ENCODE measurements at regions not wholly inside any gene's neighbourhood (a gene's known extent, or its start where the extent isn't known, plus 50 kb on each side); places are given as distances from the start of the nearest gene placed in this dataset.

DNA sequence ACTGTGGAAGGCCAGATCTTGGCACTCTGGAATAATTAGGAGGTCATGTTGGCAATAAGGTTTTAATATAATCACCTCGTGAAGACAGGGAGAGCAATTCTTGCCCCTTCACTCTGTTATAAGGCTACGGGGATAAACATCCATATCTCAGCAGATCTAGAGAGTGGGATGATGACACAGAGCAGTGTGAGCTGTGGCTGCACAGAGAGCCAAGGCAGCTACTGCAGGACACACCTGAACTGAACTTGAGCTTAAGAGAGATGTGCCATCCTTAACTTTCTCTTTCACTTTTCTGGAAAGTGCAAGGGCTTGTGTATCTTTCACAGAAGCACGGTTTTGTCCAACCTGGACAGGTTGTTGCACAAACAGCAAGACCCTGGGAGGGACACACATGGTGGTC is 174.7 kb downstream of the GATA3 start:
- H3K4me3 ChIP-seq (ENCODE audit: low read length) = no peak overlapping the region
- TF ChIP-seq ZNF274 (IDR thresholded peaks at IDR 0.05; ENCODE audit: low read depth, low read length) = no peak

DNA sequence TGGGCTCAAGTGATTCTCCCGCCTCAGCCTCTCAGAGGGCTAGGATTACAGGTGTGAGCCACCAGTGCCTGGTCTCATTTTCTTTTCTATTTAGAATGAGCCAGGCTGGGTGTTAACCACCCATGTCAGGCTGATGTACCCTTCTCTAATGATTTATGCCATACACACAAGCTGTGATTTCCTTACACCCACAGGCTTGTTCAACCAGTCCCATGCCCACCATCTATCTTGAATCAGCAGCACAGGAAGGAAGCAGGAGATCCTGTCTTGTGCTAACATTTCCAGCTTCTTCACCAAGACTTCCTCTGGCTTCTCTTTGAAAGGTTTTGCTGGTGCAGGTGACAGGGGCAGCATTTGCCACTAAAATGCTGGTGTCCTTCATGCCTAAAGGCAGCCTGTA is 176.4 kb downstream of the GATA3 start:
- no peak overlapping the region for H3K4me3 ChIP-seq (ENCODE audit: low read length)
- TF ChIP-seq ZNF274 (IDR thresholded peaks at IDR 0.05; ENCODE audit: low read depth, low read length) = no peak

DNA sequence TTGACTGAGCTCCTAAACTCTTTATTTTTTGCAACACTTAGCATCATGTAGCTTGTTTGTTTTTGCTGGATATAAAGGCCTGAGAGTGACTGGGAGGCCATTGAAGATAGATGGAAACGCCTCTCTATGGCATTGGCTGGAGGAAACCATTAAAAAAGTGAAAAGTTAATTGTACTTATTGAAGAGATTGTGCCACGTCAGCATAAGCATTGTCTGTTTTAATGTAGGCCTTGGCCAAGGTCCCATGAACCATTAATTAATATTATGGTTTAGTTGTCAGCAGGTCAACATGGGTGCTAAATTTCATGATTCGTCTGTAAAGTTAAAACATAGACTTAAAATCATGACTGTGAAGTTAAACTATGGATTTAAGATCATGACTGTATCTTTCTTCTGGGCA is 178.6 kb downstream of the GATA3 start:
- H3K4me3 ChIP-seq (ENCODE audit: low read length) = no peak overlapping the region
- no peak for TF ChIP-seq ZNF274 (IDR thresholded peaks at IDR 0.05; ENCODE audit: low read depth, low read length)

DNA sequence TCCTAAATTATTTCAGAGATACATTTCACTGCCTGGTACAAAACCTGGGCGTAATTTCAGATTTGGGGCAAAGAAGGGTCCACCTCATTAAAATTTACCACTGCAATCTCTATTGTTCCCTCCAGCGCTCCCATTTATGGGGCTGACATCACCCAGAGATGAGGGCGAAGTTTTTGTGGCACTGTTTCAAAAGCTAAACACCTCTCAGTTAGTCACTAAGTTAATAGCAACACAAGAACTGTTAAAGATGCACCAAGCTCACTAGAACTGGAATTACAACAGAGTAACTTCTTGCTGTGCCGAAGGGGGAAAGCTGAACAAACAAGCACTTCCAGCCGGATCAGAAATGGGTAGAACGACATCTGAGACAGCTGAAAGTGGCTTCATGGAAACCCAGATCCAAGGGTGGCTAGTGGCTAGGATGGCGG is 179.4 kb downstream of the GATA3 start:
- TF ChIP-seq ZNF274 (IDR thresholded peaks at IDR 0.05; ENCODE audit: low read depth, low read length) = no peak
- H3K4me3 ChIP-seq (ENCODE audit: low read length) = no peak overlapping the region

DNA sequence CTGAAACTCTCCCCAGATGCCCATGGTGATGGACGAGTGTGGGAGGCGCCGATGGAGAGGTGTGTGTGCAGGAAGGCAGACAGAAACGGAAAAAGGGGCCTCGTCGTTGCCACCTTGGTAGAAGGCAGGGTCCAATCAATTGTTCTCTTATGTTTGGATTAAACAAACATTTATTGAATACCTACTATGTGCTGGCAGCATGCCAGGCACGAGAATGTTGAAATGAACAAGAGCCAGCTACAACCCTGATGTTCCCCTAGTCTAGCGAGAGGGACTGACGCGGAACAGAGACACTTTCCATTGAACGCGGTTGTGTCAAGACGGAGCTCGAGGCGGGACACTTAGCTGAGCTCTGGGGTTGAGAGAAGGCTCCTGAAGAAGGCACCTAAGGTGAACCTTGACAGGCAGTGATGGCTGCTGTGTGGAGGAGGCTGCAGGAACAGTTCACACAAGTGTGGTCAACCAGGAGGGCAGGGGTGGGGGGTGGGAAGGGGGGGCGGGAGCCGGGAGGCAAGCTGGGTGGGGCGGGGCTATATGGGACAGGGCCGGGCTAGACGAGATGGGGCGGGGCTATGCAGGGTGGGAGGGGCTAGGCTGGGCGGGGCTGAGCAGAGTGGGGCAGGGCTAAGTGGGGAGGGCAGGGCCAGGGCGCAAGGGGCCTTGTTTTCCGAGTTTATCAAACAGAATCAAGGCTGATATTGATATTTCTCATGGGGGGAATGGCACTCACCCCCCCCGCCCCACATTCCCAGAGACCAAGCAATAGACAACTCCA is 181.0 kb downstream of the GATA3 start:
- no peak for TF ChIP-seq ZNF274 (IDR thresholded peaks at IDR 0.05; ENCODE audit: low read depth, low read length)
- no peak overlapping the region for H3K4me3 ChIP-seq (ENCODE audit: low read length)

DNA sequence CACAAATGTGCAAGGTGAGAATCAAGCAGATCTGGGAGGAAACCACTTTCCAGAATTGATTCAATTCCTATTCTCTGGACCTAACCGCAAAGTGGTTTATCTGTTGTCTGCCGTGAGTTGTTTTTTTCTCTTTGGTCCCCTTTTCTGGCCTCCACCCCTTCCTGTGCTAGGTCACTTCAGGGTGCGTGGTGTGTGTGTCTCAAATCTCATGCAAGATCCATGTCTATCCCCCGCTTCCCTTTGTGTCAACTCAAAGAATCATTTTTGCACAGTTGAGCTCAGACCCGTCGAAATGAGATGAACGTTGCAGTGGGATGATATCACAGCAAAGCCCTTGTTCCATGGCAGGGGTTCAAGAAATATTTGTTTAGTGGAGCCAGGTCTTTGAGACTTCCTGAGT is 184.5 kb downstream of the GATA3 start:
- no peak overlapping the region for H3K4me3 ChIP-seq (ENCODE audit: low read length)
- TF ChIP-seq ZNF274 (IDR thresholded peaks at IDR 0.05; ENCODE audit: low read depth, low read length) = no peak

DNA sequence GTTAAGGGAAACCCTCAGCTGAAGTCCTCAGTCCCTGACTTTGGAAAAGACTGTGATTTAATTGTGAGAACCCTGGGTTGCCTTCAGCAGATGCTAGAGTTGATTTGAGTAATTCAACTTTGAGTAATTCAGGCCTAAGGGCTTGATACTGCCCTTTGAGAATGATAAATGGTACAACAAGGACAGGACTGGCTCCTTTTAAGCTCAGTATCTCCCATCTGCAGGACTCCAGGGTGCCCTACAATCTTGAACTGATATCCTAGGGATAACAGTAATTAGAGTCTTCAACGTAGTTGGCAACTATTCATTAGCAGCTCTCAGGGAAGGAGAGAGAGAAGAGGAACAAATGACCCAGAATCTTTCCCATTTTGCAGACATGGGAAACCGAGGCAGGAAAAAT is 186.4 kb downstream of the GATA3 start:
- TF ChIP-seq ZNF274 (IDR thresholded peaks at IDR 0.05; ENCODE audit: low read depth, low read length) = no peak
- no peak overlapping the region for H3K4me3 ChIP-seq (ENCODE audit: low read length)

DNA sequence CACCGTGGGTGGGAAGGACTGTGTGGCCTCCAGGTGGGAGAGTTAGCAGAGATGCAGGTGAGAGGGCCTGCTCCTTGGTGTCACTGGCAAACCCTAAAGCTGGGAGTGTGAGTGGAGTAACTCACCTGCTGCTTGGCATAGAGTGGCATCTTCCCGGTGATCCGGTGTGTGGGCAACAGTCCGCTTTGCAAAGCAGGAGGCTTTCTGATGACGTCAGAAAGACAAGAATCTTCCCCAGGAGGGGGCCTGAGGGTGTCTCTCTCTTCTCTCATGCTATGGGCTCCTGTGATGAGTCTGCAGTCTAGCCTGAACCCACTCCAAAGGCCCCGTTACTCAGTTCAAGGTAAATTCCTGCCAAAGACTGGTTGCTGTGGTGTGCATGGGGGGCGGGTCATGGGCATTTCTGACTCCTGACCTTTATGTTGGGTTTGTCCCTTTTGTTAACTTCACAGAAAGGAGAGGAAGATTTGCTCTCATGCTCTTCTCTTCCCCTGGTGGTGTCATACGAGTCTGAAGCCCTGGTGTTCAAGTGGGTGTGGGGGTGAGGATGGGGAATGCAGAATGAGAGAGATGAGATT is 187.9 kb downstream of the GATA3 start:
- no peak for TF ChIP-seq ZNF274 (IDR thresholded peaks at IDR 0.05; ENCODE audit: low read depth, low read length)
- no peak overlapping the region for H3K4me3 ChIP-seq (ENCODE audit: low read length)

DNA sequence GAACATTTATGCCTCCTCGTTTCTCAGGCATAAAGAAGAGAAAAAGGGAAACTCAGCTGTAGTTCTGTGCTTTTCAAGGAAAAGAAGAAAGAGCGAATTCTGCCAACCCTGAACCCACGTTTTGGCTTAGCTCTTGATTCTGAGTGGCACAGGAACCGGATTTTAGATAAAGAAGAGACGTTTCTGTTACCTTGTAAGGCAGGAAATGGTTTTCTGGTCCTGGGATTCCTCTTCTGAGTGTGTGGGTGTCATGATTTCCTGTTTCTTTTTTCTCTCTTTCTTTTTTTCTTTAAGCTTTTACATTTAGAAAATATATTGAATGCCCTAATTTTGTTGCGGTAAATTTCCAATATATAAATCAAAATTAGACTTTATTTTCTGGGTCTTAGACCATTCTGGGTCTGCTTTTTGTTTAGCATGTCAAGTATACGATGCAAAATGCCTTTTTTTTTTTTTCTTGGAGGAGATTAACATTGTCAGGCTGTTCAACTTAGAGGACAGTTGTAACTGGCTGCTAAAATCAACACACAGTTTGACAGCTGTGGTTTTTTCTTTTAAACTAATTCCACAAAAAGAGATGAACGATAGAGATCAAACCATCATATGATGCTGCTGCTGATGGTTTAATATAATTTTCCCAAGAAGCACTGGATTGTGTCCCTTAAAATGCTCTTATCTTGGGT is 190.8 kb downstream of the GATA3 start:
- no peak for TF ChIP-seq ZNF274 (IDR thresholded peaks at IDR 0.05; ENCODE audit: low read depth, low read length)
- no peak overlapping the region for H3K4me3 ChIP-seq (ENCODE audit: low read length)

DNA sequence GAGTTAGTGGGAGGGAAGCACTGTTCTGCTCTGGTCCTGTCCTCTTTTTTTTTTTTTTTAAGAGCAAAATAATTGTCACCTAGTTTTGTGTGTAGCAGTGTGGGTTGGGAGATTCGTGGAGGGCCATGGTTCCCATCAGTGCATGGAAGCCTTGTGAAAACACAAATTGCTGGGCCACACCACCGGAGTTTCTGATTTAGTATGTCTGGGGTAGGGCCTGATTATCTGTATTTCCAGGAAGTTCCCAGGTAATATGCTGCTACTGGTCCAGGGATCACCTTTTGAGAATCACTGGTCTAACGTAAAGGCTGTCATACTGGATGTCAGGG is 191.3 kb downstream of the GATA3 start:
- no peak overlapping the region for H3K4me3 ChIP-seq (ENCODE audit: low read length)
- TF ChIP-seq ZNF274 (IDR thresholded peaks at IDR 0.05; ENCODE audit: low read depth, low read length) = no peak

DNA sequence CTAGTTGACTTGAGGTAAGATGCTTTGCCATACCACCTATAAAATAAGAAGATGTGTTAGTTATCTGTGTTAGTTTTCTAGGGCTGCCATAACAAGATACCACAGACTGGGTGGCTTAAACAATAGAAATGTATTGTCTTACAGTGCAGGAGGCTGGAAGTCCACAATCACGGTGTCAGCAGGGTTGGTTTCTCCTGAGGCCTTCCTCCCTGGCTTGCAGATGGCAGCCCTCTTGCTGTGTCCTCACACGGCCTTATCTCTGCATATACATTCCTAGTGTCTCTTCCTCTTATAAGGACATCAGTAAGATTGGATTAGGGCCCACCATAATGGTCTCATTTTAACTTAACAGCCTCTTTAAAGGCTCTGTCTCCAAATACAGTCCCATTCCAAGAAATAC is 192.1 kb downstream of the GATA3 start:
- no peak overlapping the region for H3K4me3 ChIP-seq (ENCODE audit: low read length)
- TF ChIP-seq ZNF274 (IDR thresholded peaks at IDR 0.05; ENCODE audit: low read depth, low read length) = no peak

DNA sequence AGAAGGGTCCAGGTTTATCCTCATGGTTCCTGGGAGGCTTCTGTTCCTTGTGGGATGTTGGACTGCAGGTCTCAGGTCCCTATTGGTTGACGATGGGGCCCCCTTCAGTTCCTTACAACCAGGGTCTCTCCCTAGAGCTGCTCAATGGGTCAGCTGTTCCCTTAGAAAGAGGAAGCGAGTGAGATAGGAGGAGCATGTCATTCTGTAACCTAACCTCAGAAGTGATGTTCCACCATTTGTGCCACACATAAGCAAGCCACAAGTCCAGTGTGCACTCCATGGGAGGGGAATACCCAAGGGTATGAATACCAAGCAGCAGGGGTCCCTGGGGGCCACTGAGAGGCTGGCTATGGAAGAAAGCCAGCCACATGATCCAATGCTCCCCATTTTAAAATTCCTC is 192.7 kb downstream of the GATA3 start:
- no peak overlapping the region for H3K4me3 ChIP-seq (ENCODE audit: low read length)
- no peak for TF ChIP-seq ZNF274 (IDR thresholded peaks at IDR 0.05; ENCODE audit: low read depth, low read length)

DNA sequence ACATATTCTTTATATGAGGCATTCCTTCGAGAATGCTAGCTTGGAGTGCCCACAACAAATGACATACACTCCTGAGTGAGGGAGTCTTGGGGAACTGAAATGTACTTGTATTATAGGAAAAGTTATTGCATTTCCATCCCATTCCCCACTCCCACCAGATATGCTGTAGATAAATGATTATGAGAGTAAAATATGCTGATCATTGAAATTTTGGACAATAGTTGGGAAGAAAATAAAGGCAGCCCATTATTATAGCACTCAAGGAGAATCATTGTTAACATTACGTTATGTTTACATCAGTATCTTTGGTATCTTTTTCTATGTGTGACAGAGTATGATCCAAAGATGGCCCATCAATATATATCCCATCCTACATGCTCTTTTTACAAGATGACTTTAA is 194.4 kb downstream of the GATA3 start:
- TF ChIP-seq ZNF274 (IDR thresholded peaks at IDR 0.05; ENCODE audit: low read depth, low read length) = no peak
- no peak overlapping the region for H3K4me3 ChIP-seq (ENCODE audit: low read length)

DNA sequence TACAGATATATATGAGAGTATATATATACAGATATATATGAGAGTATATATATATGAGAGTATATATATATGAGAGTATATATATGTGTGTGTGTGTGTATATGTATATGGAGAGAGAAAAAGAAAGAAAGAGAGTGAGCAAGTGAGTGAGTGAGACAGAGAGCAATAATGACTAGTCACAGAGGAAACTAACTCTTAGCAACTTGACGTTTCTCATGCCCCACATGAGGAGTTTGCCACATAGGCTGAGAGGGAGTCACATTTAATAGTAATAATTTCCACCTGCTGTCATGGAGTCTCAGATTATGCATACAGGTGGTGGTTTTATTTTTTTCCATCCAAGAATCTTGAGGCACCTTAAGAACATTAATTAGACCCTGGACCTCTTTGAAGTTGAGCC is 199.9 kb downstream of the GATA3 start:
- TF ChIP-seq ZNF274 (IDR thresholded peaks at IDR 0.05; ENCODE audit: low read depth, low read length) = no peak
- H3K4me3 ChIP-seq (ENCODE audit: low read length) = no peak overlapping the region

DNA sequence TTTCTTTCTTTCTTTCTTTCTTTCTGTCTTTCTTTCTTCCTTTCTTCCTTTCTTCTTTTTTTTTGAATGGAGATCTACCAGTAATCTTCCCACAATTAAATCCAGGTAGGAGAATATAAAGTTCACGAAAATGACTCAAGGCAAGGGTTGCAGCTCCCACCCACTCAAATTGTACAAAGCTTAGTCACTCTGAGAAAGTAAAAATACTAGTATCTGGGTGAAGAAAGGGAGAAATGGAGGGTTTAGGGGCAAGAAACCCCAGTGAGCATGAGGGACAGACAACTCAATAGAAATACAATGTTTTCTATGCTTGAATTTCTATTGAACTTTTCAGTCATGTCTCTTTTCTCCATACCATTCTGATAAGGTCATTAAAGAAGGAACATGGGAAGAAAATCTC is 200.8 kb downstream of the GATA3 start:
- TF ChIP-seq ZNF274 (IDR thresholded peaks at IDR 0.05; ENCODE audit: low read depth, low read length) = no peak
- no peak overlapping the region for H3K4me3 ChIP-seq (ENCODE audit: low read length)

Measured in GM08714 (cell line).